HG02623 (cell line): ENCODE measurements at regions not wholly inside any gene's neighbourhood (a gene's known extent, or its start where the extent isn't known, plus 50 kb on each side); places are given as distances from the start of the nearest gene placed in this dataset.
"Not testable (repeated sequence)": the region's sequence is repeated elsewhere in the genome, so short reads cannot be mapped to it uniquely, and the experiment has no call there.

Experiments used
- ATAC-seq: cut with Tn5 transposase; IDR thresholded peaks from one replicate; pipeline ENCODE4 v1.9.1; 2021; ENCODE audit warnings: moderate library complexity; ENCODE audit not compliant: unreplicated experiment

DNA sequence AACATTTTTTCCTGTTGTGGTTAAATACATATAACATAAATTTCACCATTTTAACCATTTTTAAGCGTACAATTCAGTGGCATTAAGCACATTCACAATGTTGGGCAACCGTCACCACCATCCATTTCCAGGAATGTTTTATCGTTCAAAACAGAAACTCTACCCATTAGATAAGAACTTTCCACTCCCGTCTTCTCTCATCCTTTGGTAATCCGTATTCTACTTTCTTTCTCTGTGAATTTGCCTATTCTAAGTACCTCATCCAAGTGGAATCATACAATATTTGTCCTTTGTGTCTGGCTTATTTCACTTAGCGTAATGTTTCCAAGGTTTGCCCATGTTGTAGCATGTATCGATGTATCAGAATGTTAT lies 336.0 kb downstream of the RRAGC start:
- no peak for ATAC-seq

DNA sequence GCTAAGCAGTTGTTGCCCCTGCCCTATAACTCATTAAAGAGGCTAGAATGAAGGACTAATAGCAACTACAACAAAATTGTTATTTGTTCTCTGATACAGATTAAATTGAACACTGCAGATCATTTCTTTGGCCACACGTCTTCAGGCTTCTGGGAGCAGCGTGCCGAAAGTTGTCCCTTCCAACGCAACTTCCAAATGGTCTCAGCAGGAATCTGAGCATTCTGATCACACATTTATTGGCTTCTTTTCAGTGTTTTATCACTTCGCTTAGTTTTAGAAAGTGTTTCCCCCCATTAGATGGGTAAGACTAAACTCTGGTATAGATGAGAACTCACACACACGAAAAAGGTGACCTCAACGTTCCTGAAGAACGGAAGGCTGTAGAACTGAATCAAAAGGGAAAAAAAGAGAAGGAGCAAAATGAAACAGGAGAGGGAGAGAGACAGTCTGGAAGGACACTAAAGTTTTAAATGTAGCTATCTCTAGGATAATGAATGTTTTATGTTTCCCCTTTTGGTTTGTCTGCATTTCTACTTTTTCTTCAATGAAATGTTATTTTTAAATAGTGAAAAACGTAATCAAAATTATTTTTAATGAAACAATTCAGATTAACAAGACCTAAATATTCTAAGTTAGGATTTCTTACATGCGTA lies 336.5 kb downstream of the RRAGC start:
- no peak for ATAC-seq

DNA sequence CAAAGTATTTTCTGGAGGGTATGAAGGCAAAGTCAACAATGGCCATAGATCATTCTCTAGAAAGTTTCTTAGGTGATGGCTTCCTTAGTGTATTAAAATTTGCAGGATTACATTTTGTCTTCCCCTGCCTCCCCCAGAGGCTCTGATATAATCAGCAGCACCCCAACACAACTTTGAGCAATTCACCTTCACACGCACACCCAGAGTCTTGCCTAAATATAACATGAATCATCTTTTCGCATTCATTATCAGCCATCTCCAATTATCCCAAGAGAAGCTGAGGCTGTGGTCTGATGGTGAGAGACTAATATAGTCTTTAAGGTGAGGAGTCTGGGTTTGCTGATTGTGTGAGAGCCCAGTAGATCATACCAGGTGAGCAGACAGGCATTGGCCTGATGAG lies 343.0 kb downstream of the RRAGC start:
- no peak for ATAC-seq

DNA sequence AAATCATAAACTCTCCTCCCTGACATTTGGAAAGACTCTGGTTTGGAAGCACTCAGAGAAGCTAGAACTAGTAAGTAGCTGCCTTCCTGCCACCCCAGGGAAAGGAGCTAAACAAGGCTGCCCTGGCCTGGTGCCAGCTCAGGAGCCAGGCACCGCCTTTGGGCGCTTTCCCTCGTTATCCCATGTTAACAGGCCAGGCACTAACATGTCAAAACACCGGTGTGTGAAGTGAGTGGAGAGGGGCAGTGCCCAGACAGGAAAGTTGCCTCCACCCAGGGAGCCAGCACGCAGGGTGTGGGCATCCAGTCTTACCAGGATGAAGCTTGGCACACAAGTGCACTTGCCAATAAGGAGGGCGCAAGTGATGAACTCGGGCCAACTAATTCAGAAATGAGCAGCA lies 346.8 kb downstream of the RRAGC start:
- ATAC-seq = no peak

DNA sequence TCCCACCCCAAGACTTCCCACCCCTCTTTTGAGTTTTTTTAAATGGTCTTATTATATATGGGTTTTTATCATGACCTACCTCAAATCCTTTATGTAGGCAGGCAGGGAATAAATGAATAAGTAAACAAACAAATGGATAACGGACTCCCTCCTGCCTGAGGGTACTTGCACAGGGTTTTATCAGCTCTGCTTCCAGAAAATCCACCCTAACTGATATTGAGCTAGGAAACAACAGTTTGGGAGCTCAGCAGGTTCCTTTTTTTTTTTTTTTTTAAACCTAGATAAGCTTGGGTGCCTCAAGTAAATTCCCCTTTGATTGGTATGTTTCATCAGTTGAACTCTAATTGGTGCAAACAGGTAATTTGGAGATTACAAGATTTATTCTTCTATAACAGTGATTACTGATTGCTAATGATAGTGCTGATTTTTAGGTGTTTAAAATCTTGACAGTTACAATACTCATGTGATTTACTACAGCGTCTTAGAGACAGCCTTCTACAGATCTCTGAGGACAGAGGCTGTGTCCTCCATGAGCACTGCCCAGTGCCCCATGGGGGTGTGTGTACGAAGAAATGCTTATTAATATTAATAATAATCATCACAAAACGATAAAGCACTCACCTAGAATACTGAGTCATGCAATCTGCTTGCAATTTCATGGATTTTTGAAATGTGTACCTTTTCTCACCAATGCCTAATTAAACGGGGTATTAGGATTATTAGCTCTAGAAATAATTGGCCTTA lies 347.4 kb downstream of the RRAGC start:
- ATAC-seq = no peak

DNA sequence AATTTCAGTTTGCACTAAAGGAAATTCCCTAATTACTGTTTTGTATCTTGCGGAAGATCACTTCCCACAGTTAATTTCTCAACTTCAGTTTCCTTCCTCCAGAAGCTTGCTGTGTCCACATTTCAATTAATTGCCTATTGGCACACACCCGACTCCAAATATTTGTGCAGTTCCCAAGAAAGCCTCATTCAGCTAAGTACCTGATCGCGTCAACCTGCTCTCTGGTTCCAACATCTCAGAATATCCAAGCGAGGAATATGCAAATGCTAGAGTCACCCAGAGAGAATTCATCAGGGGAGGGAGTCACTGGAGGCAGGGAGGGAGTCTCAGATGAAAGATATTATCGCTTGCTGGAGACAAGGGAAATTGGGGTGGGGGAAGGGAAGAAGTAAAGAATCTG lies 351.3 kb downstream of the RRAGC start:
- no peak for ATAC-seq

DNA sequence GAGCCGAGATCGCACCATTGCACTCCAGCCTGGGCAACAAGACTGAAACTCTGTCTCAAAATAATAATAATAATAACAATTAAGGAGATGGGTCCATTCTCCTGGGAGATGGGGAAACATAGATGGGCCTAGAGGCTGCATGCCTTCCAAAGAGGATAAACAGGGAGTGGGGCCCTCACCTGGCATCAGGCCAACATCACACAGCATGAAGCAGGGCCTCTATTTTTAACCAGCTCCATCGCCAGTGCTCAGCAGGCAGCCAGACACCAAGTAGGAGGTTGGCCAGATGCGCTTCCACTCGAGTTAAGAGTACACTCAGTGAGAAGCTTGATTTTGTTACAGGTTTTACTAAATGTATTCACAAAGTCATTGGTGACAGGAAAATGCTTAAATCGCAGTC lies 352.0 kb downstream of the RRAGC start:
- ATAC-seq = no peak

DNA sequence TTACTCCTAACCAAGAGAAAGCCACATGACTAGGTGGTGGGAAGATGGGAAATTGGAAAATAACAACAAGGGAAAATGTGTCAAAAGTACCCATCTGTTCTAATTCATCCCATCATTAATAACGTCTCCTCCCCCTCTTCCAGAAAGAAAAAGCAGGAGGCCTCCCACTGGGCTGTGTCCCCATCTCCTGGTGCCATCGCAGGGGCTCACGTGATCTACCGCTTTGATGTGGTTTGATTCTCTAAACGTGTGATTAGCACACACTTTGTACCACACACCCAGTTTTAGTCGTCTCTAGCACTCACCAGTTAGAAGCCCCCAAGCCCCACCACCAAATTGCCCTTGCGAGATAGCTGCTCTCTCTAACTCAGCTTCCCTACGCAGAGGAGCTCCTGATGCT lies 353.6 kb downstream of the RRAGC start:
- ATAC-seq = no peak

DNA sequence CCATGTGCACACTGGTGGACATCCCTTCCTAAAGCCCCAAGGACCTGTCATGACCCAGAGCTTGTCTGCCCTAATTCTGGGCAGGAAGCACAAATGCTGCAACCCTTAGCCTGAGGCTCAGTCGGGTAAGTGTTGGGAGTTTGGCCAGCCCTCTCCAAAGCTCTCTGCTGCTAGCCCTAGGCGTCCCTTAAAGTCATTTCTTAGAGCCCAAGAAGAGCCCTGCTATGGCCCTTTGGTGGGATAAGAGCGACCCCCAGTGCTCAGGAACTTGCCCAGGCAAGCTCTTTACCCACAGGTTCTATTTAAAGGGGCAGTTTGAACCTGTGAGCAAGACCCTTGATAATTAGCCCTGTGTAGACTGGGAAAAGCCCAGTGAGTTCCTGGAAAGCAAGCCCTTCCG lies 356.8 kb downstream of the RRAGC start:
- no peak for ATAC-seq

DNA sequence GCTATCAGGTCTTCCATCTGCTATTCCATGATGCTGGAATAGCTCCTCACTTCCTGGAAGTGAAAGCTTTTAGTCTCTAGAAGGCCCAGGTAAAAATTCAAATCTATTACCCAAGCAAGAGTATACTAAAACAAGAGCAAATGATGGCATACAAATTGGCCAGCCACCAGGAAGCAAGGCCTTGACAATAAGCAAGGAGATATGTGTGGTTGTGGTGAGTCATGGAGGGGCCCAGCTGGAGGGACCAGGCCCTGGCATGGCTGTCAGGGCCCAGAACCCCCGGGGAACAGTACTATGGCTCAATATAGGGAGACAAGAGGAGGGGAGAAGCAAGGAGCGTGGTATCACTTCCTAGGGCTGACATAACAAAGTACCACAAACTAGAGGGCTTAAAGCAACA lies 358.7 kb downstream of the RRAGC start:
- no peak for ATAC-seq

DNA sequence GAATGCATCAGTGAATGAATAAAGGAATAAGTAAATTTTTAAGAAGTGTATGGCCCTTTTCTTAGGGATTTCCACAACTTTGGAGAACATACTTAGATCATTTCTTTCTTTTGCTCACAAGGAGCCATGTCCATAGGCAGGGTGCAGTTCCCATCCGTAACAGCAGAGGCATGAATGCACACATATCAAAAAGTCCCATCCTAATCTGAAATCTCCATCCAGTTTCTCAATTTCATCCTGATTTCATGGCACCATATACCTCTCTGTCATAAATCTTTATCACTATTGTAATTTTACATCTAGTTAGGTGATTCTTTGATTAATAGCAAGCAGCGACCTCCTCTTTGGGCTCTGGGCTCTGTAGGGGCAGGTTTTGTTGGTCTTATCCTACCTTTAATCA lies 359.2 kb downstream of the RRAGC start:
- ATAC-seq = no peak

DNA sequence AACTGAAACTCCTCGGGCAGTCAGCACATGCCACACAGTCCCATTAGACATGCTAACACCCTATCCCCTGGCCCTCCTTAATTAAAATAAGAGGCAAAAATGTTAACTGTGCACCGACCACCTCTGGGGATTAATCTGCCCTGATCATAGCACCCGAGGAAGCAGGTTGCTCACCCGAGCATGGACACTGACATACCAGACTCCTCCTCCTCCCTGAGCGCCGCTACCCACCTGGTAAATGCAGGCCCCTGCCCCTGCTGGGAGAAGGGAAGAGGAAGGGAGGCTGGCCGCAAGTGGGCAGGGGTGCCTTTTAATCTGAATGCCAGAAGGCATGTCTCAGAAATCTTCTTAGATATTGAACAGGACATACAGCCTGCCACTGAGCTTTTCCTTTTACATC lies 360.9 kb downstream of the RRAGC start:
- no peak for ATAC-seq

DNA sequence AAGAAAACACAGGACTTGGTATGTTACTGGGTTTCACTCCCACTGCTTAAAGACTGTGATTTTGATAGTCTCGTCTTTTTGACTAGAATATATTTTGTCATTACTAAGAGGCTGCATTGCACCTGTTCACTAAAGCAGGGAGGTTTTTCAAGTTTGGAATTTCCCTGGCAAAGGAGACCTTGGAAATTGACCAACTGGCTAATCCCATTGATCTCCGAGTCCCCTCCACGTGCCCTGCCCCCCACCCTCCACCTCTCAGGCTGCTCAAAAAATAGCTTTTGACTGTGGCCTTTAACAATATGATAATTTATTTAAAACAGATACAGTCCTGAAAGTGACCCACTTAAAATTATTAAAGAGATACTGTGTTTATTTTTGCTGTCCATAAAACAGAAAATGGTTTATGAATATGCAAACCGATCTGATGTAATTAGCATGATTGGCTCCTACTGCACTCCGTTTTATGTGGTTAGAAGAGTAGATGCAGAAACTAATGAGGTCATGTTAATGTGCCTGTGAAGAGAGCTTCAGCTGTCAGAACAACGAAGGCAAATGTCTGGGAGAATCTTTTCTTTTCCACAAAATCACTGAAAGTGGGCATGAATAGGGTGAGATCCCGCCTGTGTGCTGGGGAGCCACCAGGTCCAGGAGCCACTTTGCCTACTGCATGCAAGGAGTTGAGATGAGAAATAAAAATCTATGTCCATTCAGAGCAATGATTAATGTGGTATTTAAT lies 361.5 kb downstream of the RRAGC start:
- ATAC-seq = no peak

DNA sequence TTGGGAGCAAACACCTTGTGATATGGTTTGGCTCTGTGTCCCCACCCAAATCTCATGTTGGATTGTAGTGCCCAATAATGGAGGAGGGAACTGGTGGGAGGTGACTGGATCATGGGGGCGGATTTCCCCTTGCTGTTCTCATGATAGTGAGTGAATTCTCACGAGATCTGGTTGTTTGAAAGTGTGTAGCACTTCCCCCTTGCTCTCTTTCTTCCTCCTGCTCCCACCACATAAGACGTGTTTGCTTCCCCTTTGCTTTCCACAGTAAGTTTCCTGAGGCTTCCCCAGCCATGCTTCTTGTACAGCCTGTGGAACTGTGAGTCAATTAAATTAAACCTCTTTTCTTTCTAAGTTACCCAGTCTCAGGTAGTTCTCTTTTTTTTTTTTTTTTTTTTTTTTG lies 366.3 kb downstream of the RRAGC start:
- not testable (repeated sequence) for ATAC-seq

DNA sequence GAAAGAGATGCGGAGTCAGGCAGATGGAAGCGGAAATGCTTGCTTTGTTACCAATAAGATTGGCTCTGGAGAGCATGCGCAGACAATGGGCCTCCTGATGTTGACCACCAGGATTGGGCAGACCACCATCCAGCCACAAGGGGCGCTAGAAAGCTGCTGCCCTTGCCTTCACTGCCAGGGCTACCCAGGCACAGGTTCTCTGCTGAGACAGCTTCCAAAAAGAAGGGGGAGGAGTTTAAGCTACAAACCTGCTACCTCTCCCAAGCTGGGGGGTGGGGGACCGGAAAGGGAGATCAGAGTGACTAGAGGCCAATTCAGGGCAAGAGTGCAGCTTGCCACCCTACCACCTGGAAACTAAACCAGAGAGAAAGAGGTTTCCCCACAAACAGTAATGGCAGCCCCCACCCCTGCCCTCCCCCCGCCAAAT lies 369.7 kb downstream of the RRAGC start:
- no peak for ATAC-seq

DNA sequence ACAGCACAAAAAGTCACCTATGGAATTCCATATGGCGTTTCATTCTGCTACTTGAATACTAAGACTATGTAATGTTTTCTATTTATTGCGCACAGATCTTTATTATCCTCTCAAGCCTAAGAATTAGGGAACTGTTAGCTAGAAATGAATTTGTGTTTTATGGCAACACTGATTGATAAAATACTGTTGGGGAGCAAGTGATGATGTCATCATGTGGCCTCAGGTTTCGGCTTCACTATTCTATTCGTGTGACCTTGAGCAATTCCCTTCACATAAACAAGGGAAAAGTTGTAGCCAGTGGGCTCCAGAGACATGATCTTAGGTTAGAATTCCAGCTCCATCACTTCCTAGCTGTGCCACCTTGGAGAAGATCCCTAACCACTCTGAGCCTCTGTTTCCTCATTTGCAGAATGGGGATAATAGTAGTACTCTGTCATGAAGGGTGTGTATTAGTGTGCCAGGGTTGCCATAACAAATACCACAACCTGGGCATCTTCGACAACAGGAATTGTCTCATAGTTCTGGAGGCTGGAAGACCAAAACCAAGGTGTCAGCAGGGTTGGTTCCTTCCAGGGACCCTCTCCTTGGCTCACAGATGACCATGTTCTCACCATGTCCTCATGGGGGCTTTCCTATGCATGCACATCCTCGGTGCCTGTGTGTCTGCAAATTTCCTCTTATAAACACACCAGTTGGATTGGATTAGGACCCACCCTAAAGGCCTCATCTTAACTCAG lies 371.2 kb downstream of the RRAGC start:
- no peak for ATAC-seq

DNA sequence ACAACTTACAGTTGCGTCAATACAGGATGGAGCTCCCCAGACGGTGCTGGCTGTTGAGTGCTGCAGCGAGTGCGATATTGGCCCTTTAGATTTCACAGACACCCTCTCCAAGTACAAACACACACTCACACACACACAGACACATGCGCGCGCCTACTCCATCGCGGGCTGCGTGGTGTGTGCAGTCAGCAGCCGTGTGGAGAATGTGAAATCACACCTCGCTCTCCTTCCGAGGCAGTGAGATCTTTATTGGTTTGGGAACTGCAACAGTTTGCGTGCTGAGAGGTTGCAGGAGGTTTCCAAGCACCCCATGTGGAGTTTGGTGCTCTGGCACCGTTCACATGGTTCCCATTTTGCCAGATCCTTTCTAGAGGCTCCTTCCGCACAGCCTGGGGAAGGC lies 372.2 kb downstream of the RRAGC start:
- no peak for ATAC-seq

DNA sequence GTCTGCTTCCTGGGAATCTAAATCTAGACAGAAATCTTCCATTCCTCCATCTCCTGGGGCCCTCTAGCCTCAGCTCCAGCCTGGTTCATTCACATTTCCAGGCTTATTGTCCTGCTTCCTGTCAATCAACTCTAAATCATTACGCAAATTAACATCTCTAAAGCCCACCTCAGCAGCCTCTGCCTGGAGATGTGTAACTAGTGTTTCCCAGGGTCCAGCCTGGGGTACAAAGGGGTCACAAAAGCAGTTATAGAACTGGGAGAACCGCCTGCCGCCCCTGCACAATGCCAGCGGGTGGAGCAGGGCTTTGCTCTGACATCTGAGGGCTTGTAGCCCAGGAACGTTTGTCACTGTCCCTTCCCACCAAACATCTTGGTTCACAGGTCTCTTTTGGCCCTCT lies 373.5 kb downstream of the RRAGC start:
- ATAC-seq = no peak

DNA sequence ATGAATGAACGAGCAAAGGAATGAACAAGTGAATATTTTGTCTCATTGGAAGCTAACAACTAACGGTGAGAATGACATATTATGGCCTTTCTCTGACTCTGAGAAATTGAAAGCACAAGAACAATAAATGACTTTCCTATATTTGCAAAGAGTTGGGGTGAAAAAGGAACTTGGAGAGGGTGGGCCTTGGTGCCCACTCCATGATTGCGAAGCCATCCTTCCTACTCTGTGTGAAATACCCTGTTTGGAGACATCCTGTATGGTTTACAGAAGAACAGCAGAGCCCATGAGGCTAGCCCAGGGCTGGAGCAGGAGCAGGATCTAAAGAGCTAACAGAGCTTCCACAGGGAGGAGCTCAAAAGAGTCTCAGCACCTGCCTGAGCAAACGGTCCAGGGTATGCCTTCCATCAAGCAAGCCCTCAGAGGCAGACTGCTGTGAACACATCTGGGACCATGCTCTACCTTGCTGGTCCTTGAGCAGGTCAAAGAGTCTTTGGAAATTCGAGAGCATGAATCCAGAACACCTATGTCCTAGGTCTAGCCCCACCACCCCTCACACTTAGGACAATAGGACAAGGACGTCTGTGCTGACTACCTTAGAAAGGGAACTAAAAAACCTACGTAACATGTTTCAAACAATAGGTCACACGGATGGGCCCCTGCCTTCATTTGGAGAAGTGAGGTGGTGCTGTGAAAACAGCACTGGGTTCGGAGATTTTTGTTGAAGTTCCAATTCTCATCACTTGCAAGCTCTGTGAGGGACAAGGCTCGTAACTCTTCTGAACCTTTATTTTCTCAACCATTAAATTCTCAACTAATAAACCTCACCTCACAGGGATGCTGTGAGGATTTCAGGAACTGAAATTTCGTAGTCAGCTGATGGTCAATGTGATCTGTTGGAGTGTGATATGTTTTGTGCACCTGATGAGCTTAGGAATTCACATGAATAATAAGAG lies 377.4 kb downstream of the RRAGC start:
- no peak for ATAC-seq

DNA sequence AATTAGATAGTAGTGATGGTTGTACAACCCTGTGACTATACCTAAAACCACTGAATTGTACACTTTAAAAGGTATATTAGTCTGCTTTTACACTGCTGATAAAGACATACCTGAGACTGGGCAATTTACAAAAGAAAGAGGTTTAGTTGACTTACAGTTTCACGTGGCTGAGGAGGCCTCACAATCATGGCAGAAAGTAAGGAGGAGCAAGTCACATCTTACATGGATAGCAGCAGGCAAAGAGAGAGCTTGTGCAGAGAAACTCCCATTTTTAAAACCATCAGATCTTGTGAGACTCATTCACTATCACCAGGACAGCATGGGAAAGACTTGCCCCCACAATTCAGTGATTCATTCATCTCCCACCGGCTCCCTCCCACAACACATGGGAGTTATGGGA lies 379.9 kb downstream of the RRAGC start:
- ATAC-seq = not testable (repeated sequence)
